HCT116 (cell line): ENCODE measurements at regions not wholly inside any gene's neighbourhood (a gene's known extent, or its start where the extent isn't known, plus 50 kb on each side); places are given as distances from the start of the nearest gene placed in this dataset.

Experiments
- ATAC-seq: fragments of 200-7000 bp; cut with Tn5 transposase; 2 replicates; pipeline ENCODE4 v1.9.1; 2020; ENCODE audit warnings: mild to moderate bottlenecking, moderate library complexity
- BruUV-seq: library from RNA; stranded (reverse); fragments of 400-500 nt; replicated peaks from 2 replicates; lab custom pipeline; 2021; lab: Mats Ljungman, UMichigan
- CTCF ChIA-PET: fragments of 300-600 bp; sonication (Branson Sonifier 250); formaldehyde crosslinking; loops from one replicate; lab custom pipeline; 2021; ENCODE audit warnings: antibody characterized with exemption; lab: Charles Lee
- POLR2A ChIA-PET: fragments of 300-600, 350-600 bp; sonication (Branson Sonifier 250); formaldehyde crosslinking; loops from one replicate; lab custom pipeline; 2021; ENCODE audit warnings: antibody characterized with exemption; lab: Charles Lee
- RAD21 ChIA-PET, 2 experiments: fragments of 300-600 bp; sonication (Branson Sonifier 250); formaldehyde crosslinking; loops; one replicate each; lab custom pipeline; 2023; ENCODE audit warnings: low total read pairs in 2 of 2; ENCODE audit not compliant: uncharacterized antibody in 2 of 2, unreplicated experiment in 2 of 2, low non-redundant PET in 1 of 2; lab: Charles Lee
- DNase-seq: peaks from one replicate; pipeline ENCODE4 v3.0.0-alpha.2; 2010; ENCODE audit warnings: low read depth, low spot score
- H2AFZ ChIP-seq: fragments of 200-600 bp; shearing (Covaris generic), sonication (generic); 2 replicates; pipeline ENCODE4 v1.6.1; 2017; ENCODE audit warnings: low read depth, mixed run types, mixed read lengths, antibody characterized with exemption, low read length; ENCODE audit not compliant: poor library complexity, severe bottlenecking
- H3K27ac ChIP-seq: 2 replicates; pipeline ENCODE4 v1.5.1; 2012; ENCODE audit warnings: low read depth, low read length
- H3K27me3 ChIP-seq: fragments of 200-600 bp; sonication (generic); 2 replicates; pipeline ENCODE4 v1.6.1; 2016; ENCODE audit warnings: mixed run types, low read length, mixed read lengths; ENCODE audit not compliant: insufficient read depth
- H3K36me3 ChIP-seq, 2 experiments: fragments of 200-500 bp in 1 of 2; fragments of 200-600 bp in 1 of 2; sonication (Bioruptor generic) in 1 of 2; sonication (generic) in 1 of 2; 2 replicates each; pipeline versions ENCODE4 v1.5.1 to v1.6.1; 2014 to 2016; ENCODE audit warnings: low read length in 2 of 2, inconsistent platforms in 1 of 2, mixed read lengths in 1 of 2, mixed run types in 1 of 2; ENCODE audit not compliant: insufficient read depth in 2 of 2, control insufficient read depth in 1 of 2
- H3K4me1 ChIP-seq, 2 experiments: fragments of 200-600 bp in 1 of 2; sonication (generic) in 1 of 2; 2 replicates each; pipeline versions ENCODE4 v1.5.1 to v1.6.1; 2012 to 2017; ENCODE audit warnings: low read length in 2 of 2, inconsistent platforms in 1 of 2, mild to moderate bottlenecking in 1 of 2, mixed read lengths in 1 of 2, mixed run types in 1 of 2, moderate library complexity in 1 of 2; ENCODE audit not compliant: insufficient read depth in 2 of 2, control insufficient read depth in 1 of 2
- H3K4me2 ChIP-seq: fragments of 200-600 bp; sonication (generic); 2 replicates; pipeline ENCODE4 v1.6.1; 2017; ENCODE audit warnings: mixed run types, low read length, mixed read lengths
- H3K4me3 ChIP-seq, 2 experiments: fragments of 200-600 bp in 1 of 2; sonication (generic) in 1 of 2; replicated peaks in 1 of 2; 2 replicates each; pipeline ENCODE4 v1.5.1; 2011 to 2016; ENCODE audit warnings: low read length in 2 of 2, control low read depth in 1 of 2, low read depth in 1 of 2, mild to moderate bottlenecking in 1 of 2, mixed read lengths in 1 of 2, mixed run types in 1 of 2
- H3K79me2 ChIP-seq: fragments of 200-600 bp; sonication (generic); 2 replicates; pipeline ENCODE4 v1.6.1; 2017; ENCODE audit warnings: mild to moderate bottlenecking, mixed run types, low read length, moderate library complexity, mixed read lengths; ENCODE audit not compliant: insufficient read depth
- H3K9ac ChIP-seq: fragments of 200-600 bp; sonication (generic); 2 replicates; pipeline ENCODE4 v1.6.1; 2016; ENCODE audit warnings: low read length, mixed read lengths
- H3K9me2 ChIP-seq: fragments of 200-600 bp; sonication (generic), shearing (Covaris generic); 2 replicates; pipeline ENCODE4 v1.6.1; 2017; ENCODE audit warnings: mixed run types, mild to moderate bottlenecking, moderate library complexity; ENCODE audit not compliant: insufficient read depth
- H3K9me3 ChIP-seq, 2 experiments: fragments of 200-500 bp in 1 of 2; fragments of 200-600 bp in 1 of 2; sonication (Bioruptor generic) in 1 of 2; sonication (generic) in 1 of 2; 2 replicates each; pipeline ENCODE4 v1.6.1; 2014 to 2017; ENCODE audit warnings: low read length in 2 of 2, mixed read lengths in 2 of 2, inconsistent platforms in 1 of 2, low read depth in 1 of 2, mild to moderate bottlenecking in 1 of 2, mixed run types in 1 of 2, moderate library complexity in 1 of 2; ENCODE audit not compliant: control insufficient read depth in 1 of 2, insufficient read depth in 1 of 2
- H4K20me1 ChIP-seq: fragments of 200-600 bp; sonication (generic), shearing (Covaris generic); 2 replicates; pipeline ENCODE4 v1.6.1; 2017; ENCODE audit warnings: mixed run types, mild to moderate bottlenecking, moderate library complexity; ENCODE audit not compliant: insufficient read depth
- CEBPB ChIP-seq: IDR thresholded peaks from 2 replicates; pipeline ENCODE4 v1.6.1; 2012; ENCODE audit warnings: low read depth
- CTCF ChIP-seq, 3 experiments: fragments of 200-600 bp in 1 of 3; sonication (generic) in 1 of 3; IDR thresholded peaks in 2 of 3; conservative IDR thresholded peaks in 1 of 3; 2 replicates each; pipeline ENCODE4 v1.5.1; 2012 to 2017; ENCODE audit warnings: low read depth in 2 of 3, low read length in 2 of 3, antibody characterized with exemption in 1 of 3, borderline replicate concordance in 1 of 3, control low read depth in 1 of 3, mild to moderate bottlenecking in 1 of 3, mixed read lengths in 1 of 3, mixed run types in 1 of 3, moderate library complexity in 1 of 3; ENCODE audit not compliant: insufficient read depth in 1 of 3
- EZH2 ChIP-seq: fragments of 200-600 bp; sonication (generic); IDR thresholded peaks from 2 replicates; pipeline ENCODE4 v1.6.1; 2017; ENCODE audit warnings: antibody characterized with exemption, mixed run types
- POLR2A ChIP-seq: IDR thresholded peaks from 2 replicates; pipeline ENCODE4 v1.7.0; 2011; ENCODE audit warnings: borderline replicate concordance; ENCODE audit not compliant: insufficient read depth, insufficient read length; ENCODE audit errors: extremely low read depth
- REST ChIP-seq: IDR thresholded peaks from 2 replicates; pipeline ENCODE4 v1.6.1; 2012; ENCODE audit warnings: low read depth
- SIN3A ChIP-seq: IDR thresholded peaks from 2 replicates; pipeline ENCODE4 v1.6.1; 2012; ENCODE audit warnings: low read depth
- TCF7L2 ChIP-seq: IDR thresholded peaks from 2 replicates; pipeline ENCODE4 v1.7.0; 2011; ENCODE audit warnings: borderline replicate concordance, inconsistent platforms; ENCODE audit not compliant: insufficient read depth, insufficient read length; ENCODE audit errors: extremely low read depth
- YY1 ChIP-seq: IDR thresholded peaks from 2 replicates; pipeline ENCODE4 v1.6.1; 2011; ENCODE audit warnings: low read length, low read depth, moderate library complexity, mild to moderate bottlenecking; ENCODE audit not compliant: insufficient replicate concordance; ENCODE audit errors: extremely low read depth
- ZFX ChIP-seq: fragments of 450-650 bp; IDR thresholded peaks from 2 replicates; pipeline ENCODE4 v1.6.1; 2017
- intact Hi-C: fragments of 100-400 bp; cut with micrococcal nuclease; formaldehyde crosslinking; loops from 2 replicates; pipeline ENCODE4 v1.10.0; 2022

- TF ChIP-seq CTCF (IDR thresholded peaks at IDR 0.05 in 2 of 3, conservative IDR thresholded peaks at IDR 0.05 in 1 of 3; ENCODE audit: borderline replicate concordance in 1 of 3, insufficient read depth in 1 of 3, low read depth in 2 of 3, low read length in 2 of 3) (no peak), SIN3A (no peak), CEBPB (no peak), POLR2A (no peak), YY1 (no peak), TCF7L2 (no peak)
Observed at GRCh38 chr1:95383111-95383510, 149.1 kb downstream of the RWDD3 start (continued).

GRCh38 chr1:95384567-95384966, 150.6 kb downstream of the RWDD3 start:
- Histone ChIP-seq H3K4me2 (no peak overlapping the region), H3K9me3 (no peaks in the 10 kb centered on the region), H4K20me1 (no peaks in the 10 kb centered on the region), H3K9me2 (no peaks in the 10 kb centered on the region), H3K27ac (no peak overlapping the region), H3K36me3 (no peaks in the 10 kb centered on the region), H3K4me1 (no peaks in the 10 kb centered on the region), H3K79me2 (no peaks in the 10 kb centered on the region), H3K9ac (no peak overlapping the region), H3K27me3 (peaks cover 24% of the 10 kb centered on the region), H3K4me3 (no peak overlapping the region), H2AFZ (no peak overlapping the region)
- no peak for TF ChIP-seq ZFX
- peak; percentile 96 for TF ChIP-seq TCF7L2
- TF ChIP-seq REST = peak; percentile 93
- no peak for TF ChIP-seq EZH2
- DNase-seq (no peak), ATAC-seq (no peak)
- CTCF ChIA-PET = no interaction called here
- POLR2A ChIA-PET = no interaction called here
- intact Hi-C loops = no loop called here
- BruUV-seq = no TSS peak
- RAD21 ChIA-PET = no interaction called here
